ENCODE measurements at regions not wholly inside any gene's neighbourhood (a gene's known extent, or its start where the extent isn't known, plus 50 kb on each side); places are given as distances from the start of the nearest gene placed in this dataset.

GRCh38 chr10:124151466-124152095, 58.2 kb upstream of the CHST15 start:
- TF ChIP-seq, protein P1, sequence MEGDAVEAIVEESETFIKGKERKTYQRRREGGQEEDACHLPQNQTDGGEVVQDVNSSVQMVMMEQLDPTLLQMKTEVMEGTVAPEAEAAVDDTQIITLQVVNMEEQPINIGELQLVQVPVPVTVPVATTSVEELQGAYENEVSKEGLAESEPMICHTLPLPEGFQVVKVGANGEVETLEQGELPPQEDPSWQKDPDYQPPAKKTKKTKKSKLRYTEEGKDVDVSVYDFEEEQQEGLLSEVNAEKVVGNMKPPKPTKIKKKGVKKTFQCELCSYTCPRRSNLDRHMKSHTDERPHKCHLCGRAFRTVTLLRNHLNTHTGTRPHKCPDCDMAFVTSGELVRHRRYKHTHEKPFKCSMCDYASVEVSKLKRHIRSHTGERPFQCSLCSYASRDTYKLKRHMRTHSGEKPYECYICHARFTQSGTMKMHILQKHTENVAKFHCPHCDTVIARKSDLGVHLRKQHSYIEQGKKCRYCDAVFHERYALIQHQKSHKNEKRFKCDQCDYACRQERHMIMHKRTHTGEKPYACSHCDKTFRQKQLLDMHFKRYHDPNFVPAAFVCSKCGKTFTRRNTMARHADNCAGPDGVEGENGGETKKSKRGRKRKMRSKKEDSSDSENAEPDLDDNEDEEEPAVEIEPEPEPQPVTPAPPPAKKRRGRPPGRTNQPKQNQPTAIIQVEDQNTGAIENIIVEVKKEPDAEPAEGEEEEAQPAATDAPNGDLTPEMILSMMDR (IDR thresholded peaks at IDR 0.05), result no peak
- TF ChIP-seq EZH2 (IDR thresholded peaks at IDR 0.05), result no peak
- no peak for TF ChIP-seq EZH2phosphoT487 (IDR thresholded peaks at IDR 0.05)
